ENCODE measurements at regions not wholly inside any gene's neighbourhood (a gene's known extent, or its start where the extent isn't known, plus 50 kb on each side); places are given as distances from the start of the nearest gene placed in this dataset.

DNA sequence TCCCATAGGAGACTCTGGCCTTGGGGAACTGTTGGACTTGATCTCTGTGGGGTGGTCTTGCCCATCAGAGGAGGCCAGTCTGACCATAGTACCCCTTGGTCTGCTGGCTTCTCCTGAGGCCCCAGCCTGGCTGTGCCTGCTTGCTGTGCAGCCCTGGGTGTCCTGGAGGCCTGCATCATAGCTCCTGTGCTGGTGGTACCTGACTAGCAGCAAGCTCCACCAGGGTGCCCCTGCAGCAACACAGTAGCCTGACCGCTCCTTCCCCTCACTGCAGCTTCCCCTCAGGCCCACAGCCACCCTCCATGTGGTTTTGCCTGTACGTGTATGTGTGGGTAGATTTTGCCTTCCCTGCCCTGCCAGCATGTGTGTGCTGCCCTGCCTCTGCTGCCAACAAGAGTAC lies 85.6 kb upstream of the TTC14 start:
- TF ChIP-seq, protein P1, sequence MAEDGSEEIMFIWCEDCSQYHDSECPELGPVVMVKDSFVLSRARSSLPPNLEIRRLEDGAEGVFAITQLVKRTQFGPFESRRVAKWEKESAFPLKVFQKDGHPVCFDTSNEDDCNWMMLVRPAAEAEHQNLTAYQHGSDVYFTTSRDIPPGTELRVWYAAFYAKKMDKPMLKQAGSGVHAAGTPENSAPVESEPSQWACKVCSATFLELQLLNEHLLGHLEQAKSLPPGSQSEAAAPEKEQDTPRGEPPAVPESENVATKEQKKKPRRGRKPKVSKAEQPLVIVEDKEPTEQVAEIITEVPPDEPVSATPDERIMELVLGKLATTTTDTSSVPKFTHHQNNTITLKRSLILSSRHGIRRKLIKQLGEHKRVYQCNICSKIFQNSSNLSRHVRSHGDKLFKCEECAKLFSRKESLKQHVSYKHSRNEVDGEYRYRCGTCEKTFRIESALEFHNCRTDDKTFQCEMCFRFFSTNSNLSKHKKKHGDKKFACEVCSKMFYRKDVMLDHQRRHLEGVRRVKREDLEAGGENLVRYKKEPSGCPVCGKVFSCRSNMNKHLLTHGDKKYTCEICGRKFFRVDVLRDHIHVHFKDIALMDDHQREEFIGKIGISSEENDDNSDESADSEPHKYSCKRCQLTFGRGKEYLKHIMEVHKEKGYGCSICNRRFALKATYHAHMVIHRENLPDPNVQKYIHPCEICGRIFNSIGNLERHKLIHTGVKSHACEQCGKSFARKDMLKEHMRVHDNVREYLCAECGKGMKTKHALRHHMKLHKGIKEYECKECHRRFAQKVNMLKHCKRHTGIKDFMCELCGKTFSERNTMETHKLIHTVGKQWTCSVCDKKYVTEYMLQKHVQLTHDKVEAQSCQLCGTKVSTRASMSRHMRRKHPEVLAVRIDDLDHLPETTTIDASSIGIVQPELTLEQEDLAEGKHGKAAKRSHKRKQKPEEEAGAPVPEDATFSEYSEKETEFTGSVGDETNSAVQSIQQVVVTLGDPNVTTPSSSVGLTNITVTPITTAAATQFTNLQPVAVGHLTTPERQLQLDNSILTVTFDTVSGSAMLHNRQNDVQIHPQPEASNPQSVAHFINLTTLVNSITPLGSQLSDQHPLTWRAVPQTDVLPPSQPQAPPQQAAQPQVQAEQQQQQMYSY (CRISPR knock-in tag; IDR thresholded peaks at IDR 0.05): no peak
- TF ChIP-seq PBX3 (CRISPR knock-in tag; IDR thresholded peaks at IDR 0.05; ENCODE audit: borderline replicate concordance) (no peak), ZBTB1 (CRISPR knock-in tag; IDR thresholded peaks at IDR 0.05; ENCODE audit: borderline replicate concordance) (no peak), POLR2AphosphoS5 (IDR thresholded peaks at IDR 0.05; ENCODE audit: low read depth, low read length) (no peak), ZNF468 (CRISPR knock-in tag; IDR thresholded peaks at IDR 0.05) (no peak)
